ENCODE measurements at regions not wholly inside any gene's neighbourhood (a gene's known extent, or its start where the extent isn't known, plus 50 kb on each side); places are given as distances from the start of the nearest gene placed in this dataset.

- TF ChIP-seq ZBTB40 (IDR thresholded peaks at IDR 0.05) (no peak), ZBTB40 (CRISPR knock-in tag; IDR thresholded peaks at IDR 0.05) (0 out of 2 replicates have a peak, but pooled peaks have one; percentile 4), ZFP41 (CRISPR knock-in tag; IDR thresholded peaks at IDR 0.05; ENCODE audit: borderline replicate concordance) (no peak), ZNF317 (CRISPR knock-in tag; IDR thresholded peaks at IDR 0.05) (no peak; the same call in 1 of the 2 replicates), EED (CRISPR knock-in tag; IDR thresholded peaks at IDR 0.05) (no peak), NR2F2 (IDR thresholded peaks at IDR 0.05; ENCODE audit: borderline replicate concordance, low read depth) (no peak), MAZ (IDR thresholded peaks at IDR 0.05; ENCODE audit: borderline replicate concordance, low read depth, low read length) (peak; percentile 53; the same call in 1 of the 2 replicates), MAZ (CRISPR knock-in tag; IDR thresholded peaks at IDR 0.05; ENCODE audit: low read depth) (peak; percentile 9; the same call in 1 of the 2 replicates), ARNT2 (CRISPR knock-in tag; IDR thresholded peaks at IDR 0.05; ENCODE audit: low read depth) (0 out of 2 replicates have a peak, but pooled peaks have one; percentile 47), MEF2D (CRISPR knock-in tag; IDR thresholded peaks at IDR 0.05) (no peak), ZNF670 (CRISPR knock-in tag; IDR thresholded peaks at IDR 0.05; ENCODE audit: borderline replicate concordance) (peak; percentile 50; the same call in 1 of the 2 replicates), ZNF543 (CRISPR knock-in tag; IDR thresholded peaks at IDR 0.05) (0 out of 2 replicates have a peak, but pooled peaks have one; percentile 41), POGK (CRISPR knock-in tag; conservative IDR thresholded peaks at IDR 0.05) (no peak), FLYWCH1 (CRISPR knock-in tag; IDR thresholded peaks at IDR 0.05) (no peak), ASH2L (IDR thresholded peaks at IDR 0.05; ENCODE audit: insufficient read length, low read depth, low read length) (peak; percentile 73), TGIF2 (CRISPR knock-in tag; IDR thresholded peaks at IDR 0.05) (no peak), ZNF883 (CRISPR knock-in tag; IDR thresholded peaks at IDR 0.05; ENCODE audit: not compliant biosample characterization) (no peak)
- TF ChIP-seq, protein P1, sequence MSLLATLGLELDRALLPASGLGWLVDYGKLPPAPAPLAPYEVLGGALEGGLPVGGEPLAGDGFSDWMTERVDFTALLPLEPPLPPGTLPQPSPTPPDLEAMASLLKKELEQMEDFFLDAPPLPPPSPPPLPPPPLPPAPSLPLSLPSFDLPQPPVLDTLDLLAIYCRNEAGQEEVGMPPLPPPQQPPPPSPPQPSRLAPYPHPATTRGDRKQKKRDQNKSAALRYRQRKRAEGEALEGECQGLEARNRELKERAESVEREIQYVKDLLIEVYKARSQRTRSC (CRISPR knock-in tag; IDR thresholded peaks at IDR 0.05; ENCODE audit: low read depth): no peak
These were observed 1318.4 kb downstream of the TMEM121 start (continued) for GRCh38 chr14:106844608-106845285.

Data from HepG2 (cell line).